NCI-H774 (cell line): ENCODE measurements at regions not wholly inside any gene's neighbourhood (a gene's known extent, or its start where the extent isn't known, plus 50 kb on each side); places are given as distances from the start of the nearest gene placed in this dataset.
A peak's percentile ranks its signal among the peaks of the same experiment; 100 is the strongest.
"Not testable (repeated sequence)": the region's sequence is repeated elsewhere in the genome, so short reads cannot be mapped to it uniquely, and the experiment has no call there.

Experiments
- DNase-seq: peaks from one replicate; lab custom pipeline; 2025; lab: John Stamatoyannopoulos, UW

GRCh38 chr12:93204896-93205295 lies 172.8 kb upstream of the NUDT4 start:
- DNase-seq: no peak

- DNase-seq: no peak
Measured at GRCh38 chr12:93205361-93205760, 172.4 kb upstream of the NUDT4 start.

- DNase-seq: no peak
Measured at GRCh38 chr12:93208011-93208410, 169.7 kb upstream of the NUDT4 start.

- DNase-seq: no peak
Measured at GRCh38 chr12:93214523-93215289, 163.0 kb upstream of the NUDT4 start.

- no peak for DNase-seq
Measured at GRCh38 chr12:93215290-93215678, 162.4 kb upstream of the NUDT4 start.

- DNase-seq: no peak
Measured at GRCh38 chr12:93219947-93220346, 157.8 kb upstream of the NUDT4 start.

GRCh38 chr12:93221841-93222240 lies 155.9 kb upstream of the NUDT4 start:
- DNase-seq: no peak

GRCh38 chr12:93223440-93224426 lies 154.0 kb upstream of the NUDT4 start:
- DNase-seq: peak; percentile 31

GRCh38 chr12:93225094-93225493 lies 152.6 kb upstream of the NUDT4 start:
- no peak for DNase-seq

GRCh38 chr12:93226361-93226760 lies 151.4 kb upstream of the NUDT4 start:
- no peak for DNase-seq

GRCh38 chr12:93229494-93230325 lies 148.0 kb upstream of the NUDT4 start:
- DNase-seq: no peak

- no peak for DNase-seq
Measured at GRCh38 chr12:93230326-93230720, 147.4 kb upstream of the NUDT4 start.

GRCh38 chr12:93231938-93232337 lies 145.8 kb upstream of the NUDT4 start:
- DNase-seq: no peak

GRCh38 chr12:93234641-93235040 lies 143.1 kb upstream of the NUDT4 start:
- DNase-seq: no peak

- no peak for DNase-seq
Measured at GRCh38 chr12:93235881-93236280, 141.8 kb upstream of the NUDT4 start.

- no peak for DNase-seq
Measured at GRCh38 chr12:93237235-93237915, 140.3 kb upstream of the NUDT4 start.

GRCh38 chr12:93238512-93239262 lies 139.0 kb upstream of the NUDT4 start:
- DNase-seq: not testable (repeated sequence)

- not testable (repeated sequence) for DNase-seq
Measured at GRCh38 chr12:93239789-93240188, 137.9 kb upstream of the NUDT4 start.

- DNase-seq: no peak
Measured at GRCh38 chr12:93242154-93242972, 135.4 kb upstream of the NUDT4 start.

GRCh38 chr12:93243382-93243688 lies 134.4 kb upstream of the NUDT4 start:
- no peak for DNase-seq
